CD14-positive monocyte (primary cell): ENCODE measurements at regions not wholly inside any gene's neighbourhood (a gene's known extent, or its start where the extent isn't known, plus 50 kb on each side); places are given as distances from the start of the nearest gene placed in this dataset.

Experiments used
- DNase-seq, 3 donors: peaks; one replicate each; pipeline ENCODE4 v3.0.0-alpha.2; 2011 to 2022
- H2AFZ ChIP-seq: 2 replicates; pipeline ENCODE4 v1.6.0; 2012; ENCODE audit warnings: mild to moderate bottlenecking, low read depth, low read length, inconsistent platforms; ENCODE audit not compliant: insufficient read depth, poor library complexity, severe bottlenecking
- H3K27ac ChIP-seq, 2 donors: 1 replicate in 1 of 2; 2 replicates in 1 of 2; pipeline ENCODE4 v1.5.1; 2012 to 2013; ENCODE audit warnings: low read length in 2 of 2, control low read depth in 1 of 2, inconsistent platforms in 1 of 2, low read depth in 1 of 2, mild to moderate bottlenecking in 1 of 2
- H3K27me3 ChIP-seq, 2 donors: one replicate each; pipeline versions ENCODE4 v1.6.0 to v1.6.1; 2011 to 2013; ENCODE audit warnings: low read length in 2 of 2; ENCODE audit not compliant: control insufficient read depth in 2 of 2, insufficient read depth in 2 of 2
- H3K36me3 ChIP-seq, 2 donors: replicated peaks in 1 of 2; 1 replicate in 1 of 2; 2 replicates in 1 of 2; pipeline versions ENCODE4 v1.5.1 to v1.6.1; 2012 to 2013; ENCODE audit warnings: low read length in 2 of 2, control low read depth in 1 of 2, inconsistent platforms in 1 of 2, mild to moderate bottlenecking in 1 of 2; ENCODE audit not compliant: insufficient read depth in 2 of 2, control insufficient read depth in 1 of 2
- H3K4me1 ChIP-seq, 2 donors: 1 replicate in 1 of 2; 2 replicates in 1 of 2; pipeline versions ENCODE4 v1.5.1 to v1.6.1; 2012 to 2013; ENCODE audit warnings: low read length in 2 of 2, control low read depth in 1 of 2, inconsistent platforms in 1 of 2, mild to moderate bottlenecking in 1 of 2, moderate library complexity in 1 of 2; ENCODE audit not compliant: insufficient read depth in 2 of 2, control insufficient read depth in 1 of 2
- H3K4me2 ChIP-seq: replicated peaks from 2 replicates; pipeline ENCODE3; 2012; ENCODE audit warnings: low read length, moderate library complexity, mild to moderate bottlenecking; ENCODE audit not compliant: poor library complexity, severe bottlenecking; ENCODE audit errors: extremely low read depth
- H3K4me3 ChIP-seq, 3 experiments: fragments of 200-600 bp in 1 of 3; sonication (generic) in 1 of 3; replicated peaks in 1 of 3; 1 replicate in 2 of 3; 2 replicates in 1 of 3; pipeline ENCODE4 v1.5.1; 2011 to 2013; ENCODE audit warnings: low read length in 3 of 3, mild to moderate bottlenecking in 3 of 3, control low read depth in 2 of 3, low read depth in 2 of 3, inconsistent platforms in 1 of 3, moderate library complexity in 1 of 3
- H3K79me2 ChIP-seq: 2 replicates; pipeline ENCODE4 v1.6.0; 2012; ENCODE audit warnings: mild to moderate bottlenecking, control low read depth, inconsistent platforms, low read length, moderate library complexity; ENCODE audit not compliant: insufficient read depth
- H3K9ac ChIP-seq: 2 replicates; pipeline ENCODE4 v1.6.0; 2017; ENCODE audit warnings: low read length, mild to moderate bottlenecking; ENCODE audit not compliant: insufficient read depth, poor library complexity, severe bottlenecking
- H3K9me3 ChIP-seq, 2 donors: replicated peaks in 1 of 2; 1 replicate in 1 of 2; 2 replicates in 1 of 2; pipeline versions ENCODE4 v1.5.1 to v1.6.1; 2012 to 2013; ENCODE audit warnings: low read length in 2 of 2, control low read depth in 1 of 2; ENCODE audit not compliant: control insufficient read depth in 1 of 2, insufficient read depth in 1 of 2
- H4K20me1 ChIP-seq: 2 replicates; pipeline ENCODE4 v1.6.0; 2012; ENCODE audit warnings: mild to moderate bottlenecking, low read length, control low read depth, moderate library complexity; ENCODE audit not compliant: insufficient read depth
- H3K27ac Mint-ChIP-seq, 7 donors: one replicate each; pipeline ENCODE4 v1.8.0; 2020; ENCODE audit warnings: mild to moderate bottlenecking in 7 of 7, mixed read lengths in 7 of 7, moderate library complexity in 6 of 7, inconsistent platforms in 2 of 7
- H3K27me3 Mint-ChIP-seq, 3 donors: one replicate each; pipeline ENCODE4 v1.8.0; 2021 to 2022; ENCODE audit warnings: low read depth in 3 of 3, mild to moderate bottlenecking in 3 of 3, mixed read lengths in 3 of 3, moderate library complexity in 3 of 3, inconsistent platforms in 1 of 3
- H3K36me3 Mint-ChIP-seq, 2 donors: one replicate each; pipeline ENCODE4 v1.8.0; 2020; ENCODE audit warnings: mixed read lengths in 2 of 2, inconsistent platforms in 1 of 2, mild to moderate bottlenecking in 1 of 2
- H3K4me1 Mint-ChIP-seq: one replicate; pipeline ENCODE4 v1.8.0; 2020; ENCODE audit warnings: mild to moderate bottlenecking, mixed read lengths
- H3K4me3 Mint-ChIP-seq, 2 donors: one replicate each; pipeline ENCODE4 v1.8.0; 2020; ENCODE audit warnings: mild to moderate bottlenecking in 2 of 2, mixed read lengths in 2 of 2, moderate library complexity in 1 of 2
- H3K9me3 Mint-ChIP-seq, 7 donors: one replicate each; pipeline ENCODE4 v1.8.0; 2020 to 2022; ENCODE audit warnings: mixed read lengths in 7 of 7, mild to moderate bottlenecking in 6 of 7, moderate library complexity in 6 of 7, inconsistent platforms in 2 of 7
- CTCF ChIP-seq: fragments of 200-600 bp; IDR thresholded peaks from one replicate; pipeline ENCODE4 v1.8.0; 2022; ENCODE audit warnings: antibody characterized with exemption, mild to moderate bottlenecking
- WGBS: methylation state at CpG from one replicate; pipeline ENCODE4 v1.1.5; 2013; ENCODE audit warnings: missing lambda C conversion rate; ENCODE audit not compliant: insufficient coverage; 5-methylcytosine and 5-hydroxymethylcytosine counted together
- intact Hi-C, 2 donors: fragments of 100-400 bp; cut with micrococcal nuclease; formaldehyde crosslinking; loops; one replicate each; pipeline versions ENCODE4 v1.15.0 to v1.15.1; 2023

GRCh38 chr6:139587469-139587868, 213.0 kb upstream of the CITED2 start:
- Histone ChIP-seq H2AFZ (no peak overlapping the region), H3K4me3 (no peak overlapping the region), H3K27me3 (no peaks in the 10 kb centered on the region), H3K36me3 (no peaks in the 10 kb centered on the region), H3K4me2 (no peak overlapping the region), H3K27ac (no peak overlapping the region), H3K4me1 (peaks cover 25 to 35% of the 10 kb centered on the region in 2 donors), H3K79me2 (no peaks in the 10 kb centered on the region), H3K9ac (no peak overlapping the region), H4K20me1 (no peaks in the 10 kb centered on the region), H3K9me3 (no peaks in the 10 kb centered on the region)
- Mint-ChIP-seq H3K9me3 (peaks cover 0 to 3% (median 0%) of the 10 kb centered on the region in 7 donors), H3K4me3 (no peak overlapping the region), H3K27ac (no peak overlapping the region), H3K4me1 (peaks cover 38% of the 10 kb centered on the region), H3K36me3 (no peaks in the 10 kb centered on the region), H3K27me3 (no peaks in the 10 kb centered on the region)
- intact Hi-C loops = no loop called here
- 0% methylated on average over 1 of the region's 6 CpGs for WGBS
- no peak for DNase-seq
- TF ChIP-seq CTCF = no peak

- intact Hi-C loops = no loop called here
- H3K4me1 ChIP-seq = peaks cover 14 to 23% of the 10 kb centered on the region in 2 donors
- H3K4me1 Mint-ChIP-seq = peaks cover 26% of the 10 kb centered on the region
- H3K27ac Mint-ChIP-seq = no peak overlapping the region
- no peaks in the 10 kb centered on the region for H4K20me1 ChIP-seq
- peaks cover 0 to 3% (median 0%) of the 10 kb centered on the region in 7 donors for H3K9me3 Mint-ChIP-seq
- no peak overlapping the region for H3K4me3 ChIP-seq
- no peak overlapping the region for H3K9ac ChIP-seq
- no peaks in the 10 kb centered on the region for H3K27me3 Mint-ChIP-seq
- H3K4me2 ChIP-seq = no peak overlapping the region
- no peak overlapping the region for H3K27ac ChIP-seq
- no peak overlapping the region for H3K4me3 Mint-ChIP-seq
- no peak for TF ChIP-seq CTCF
- no peaks in the 10 kb centered on the region for H3K79me2 ChIP-seq
- H3K27me3 ChIP-seq = no peaks in the 10 kb centered on the region
- 100% methylated on average over 1 of the region's 3 CpGs for WGBS
- no peak for DNase-seq
- H3K36me3 ChIP-seq = no peaks in the 10 kb centered on the region
- no peaks in the 10 kb centered on the region for H3K9me3 ChIP-seq
- H3K36me3 Mint-ChIP-seq = no peaks in the 10 kb centered on the region
- no peak overlapping the region for H2AFZ ChIP-seq
Measured at GRCh38 chr6:139586273-139586672, 211.8 kb upstream of the CITED2 start.
